NCI-H1694 treated with DMSO at 0.1 percent for 48 hours (cell line): ENCODE measurements at regions not wholly inside any gene's neighbourhood (a gene's known extent, or its start where the extent isn't known, plus 50 kb on each side); places are given as distances from the start of the nearest gene placed in this dataset.
"Not testable (repeated sequence)": the region's sequence is repeated elsewhere in the genome, so short reads cannot be mapped to it uniquely, and the experiment has no call there.

Experiments
- DNase-seq: peaks from one replicate; lab custom pipeline; 2025; lab: John Stamatoyannopoulos, UW

DNA sequence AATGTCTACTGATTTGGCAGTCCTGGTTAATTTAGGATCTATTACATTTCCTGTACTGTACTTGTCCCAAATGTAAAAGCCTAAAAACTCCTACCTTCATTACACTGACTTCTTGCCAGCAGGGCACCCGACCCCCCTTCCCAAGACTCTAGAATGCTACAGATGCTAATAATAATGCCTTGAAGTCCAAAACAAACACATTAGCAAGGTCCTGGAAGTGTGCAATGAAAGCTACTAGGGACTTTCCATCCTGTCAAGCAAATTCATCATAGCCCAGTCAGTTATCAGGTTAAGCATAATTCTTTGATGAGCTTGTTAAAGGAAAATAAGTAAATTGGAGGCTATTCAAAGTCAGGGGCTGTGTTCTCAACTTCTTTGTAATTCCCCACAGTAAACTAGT lies 115.3 kb upstream of the RBBP8 start:
- no peak for DNase-seq

- DNase-seq: no peak
Measured at GRCh38 chr18:22822024-22822423, 111.1 kb upstream of the RBBP8 start.

- no peak for DNase-seq
Measured at GRCh38 chr18:22822841-22823508, 110.2 kb upstream of the RBBP8 start.

DNA sequence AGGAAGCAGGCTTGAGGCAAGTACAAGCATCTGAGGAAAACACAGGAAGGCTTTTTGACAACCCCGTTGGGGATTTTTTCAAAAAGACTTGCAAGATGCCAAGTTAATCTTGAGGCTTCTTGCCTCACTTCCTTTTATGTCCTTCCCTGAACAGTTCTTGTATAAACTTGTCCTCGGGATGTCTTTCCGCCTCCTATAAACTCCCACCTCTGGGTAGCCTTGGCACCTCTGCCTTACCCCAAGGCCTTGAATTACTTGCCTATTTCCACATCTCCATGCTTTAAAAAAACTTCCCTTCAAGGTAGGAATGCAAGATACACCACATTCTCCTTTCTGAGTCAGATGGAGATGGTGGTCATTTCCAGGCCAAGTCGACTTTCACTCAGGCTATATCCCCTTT lies 106.4 kb upstream of the RBBP8 start:
- DNase-seq: no peak

DNA sequence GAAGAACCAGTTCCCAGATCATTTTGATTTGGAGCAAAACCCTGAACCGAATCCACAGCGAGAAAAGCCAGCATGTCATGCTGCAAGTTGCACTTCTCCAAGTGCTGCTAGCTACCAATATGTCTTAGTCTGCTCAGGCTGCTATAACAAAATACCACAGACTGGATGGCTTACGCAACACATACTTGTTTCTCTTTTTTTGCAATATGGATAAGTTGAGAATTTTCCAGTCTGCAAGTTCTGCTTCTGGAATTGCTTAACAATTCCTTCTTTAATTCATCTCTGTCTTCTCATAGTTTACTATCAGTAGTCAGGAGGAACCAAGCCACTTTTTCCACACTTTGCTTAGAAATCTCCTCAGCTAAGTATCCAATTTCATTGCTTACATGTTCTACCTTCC lies 105.9 kb upstream of the RBBP8 start:
- no peak for DNase-seq

DNA sequence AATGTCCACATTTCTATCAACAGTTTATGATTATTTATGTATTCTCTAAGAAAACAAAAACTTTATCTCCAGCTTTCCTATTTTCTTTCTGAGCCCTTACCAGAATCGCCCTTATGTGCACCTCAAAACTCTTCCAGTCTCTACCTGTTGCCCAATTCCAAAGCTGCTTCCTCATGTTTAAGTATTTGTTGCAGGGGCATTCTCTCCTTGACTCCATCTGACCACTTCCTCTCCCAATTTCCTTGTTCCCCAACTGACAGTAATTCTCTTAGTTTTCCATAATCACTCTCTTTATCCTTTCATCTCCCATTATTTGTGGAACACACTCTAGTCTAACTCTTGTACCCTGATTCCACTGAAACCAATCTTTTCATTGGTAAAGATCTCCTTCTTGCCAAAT lies 105.4 kb upstream of the RBBP8 start:
- no peak for DNase-seq

DNA sequence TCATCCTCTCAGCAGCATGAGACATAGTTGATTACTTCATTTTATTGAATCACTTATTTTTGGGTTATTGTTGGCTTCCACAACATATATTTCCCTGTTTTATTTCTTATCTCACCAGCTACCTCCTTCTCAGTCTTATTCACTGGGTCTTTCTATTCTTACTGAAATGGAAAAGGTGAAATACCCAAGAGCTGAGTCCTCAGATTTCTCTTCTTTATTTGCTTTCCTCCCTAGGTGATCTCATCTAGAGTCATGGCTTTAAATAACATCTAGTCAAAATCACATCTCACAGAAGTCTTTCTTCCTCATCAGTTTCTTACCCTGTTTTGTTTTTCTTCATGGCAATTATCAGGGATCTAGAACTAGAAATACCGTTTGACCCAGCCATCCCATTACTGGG lies 105.0 kb upstream of the RBBP8 start:
- no peak for DNase-seq

GRCh38 chr18:22828583-22828982 lies 104.5 kb upstream of the RBBP8 start:
- not testable (repeated sequence) for DNase-seq

- no peak for DNase-seq
Measured at GRCh38 chr18:22829781-22830180, 103.3 kb upstream of the RBBP8 start.

DNA sequence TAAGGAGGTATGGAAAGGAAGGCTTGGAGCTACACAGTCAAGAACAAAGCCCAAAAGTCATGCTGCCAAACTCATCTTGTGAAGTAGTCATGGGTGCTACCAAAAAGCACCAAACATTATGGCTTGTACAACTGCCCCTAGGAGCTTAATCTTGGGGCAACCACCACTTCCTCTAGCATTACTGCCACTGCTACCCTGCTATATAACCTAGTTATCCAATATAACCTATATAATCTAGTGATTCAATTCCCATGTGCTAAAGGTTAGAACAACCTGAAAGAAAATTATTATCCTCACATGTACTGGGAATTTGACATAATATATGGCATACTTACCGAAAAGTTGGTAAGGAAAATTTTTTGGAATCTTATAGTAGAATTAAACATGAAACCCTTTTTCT lies 102.6 kb upstream of the RBBP8 start:
- no peak for DNase-seq

- peak; percentile 7 for DNase-seq
Measured at GRCh38 chr18:22831441-22831904, 101.7 kb upstream of the RBBP8 start.

DNA sequence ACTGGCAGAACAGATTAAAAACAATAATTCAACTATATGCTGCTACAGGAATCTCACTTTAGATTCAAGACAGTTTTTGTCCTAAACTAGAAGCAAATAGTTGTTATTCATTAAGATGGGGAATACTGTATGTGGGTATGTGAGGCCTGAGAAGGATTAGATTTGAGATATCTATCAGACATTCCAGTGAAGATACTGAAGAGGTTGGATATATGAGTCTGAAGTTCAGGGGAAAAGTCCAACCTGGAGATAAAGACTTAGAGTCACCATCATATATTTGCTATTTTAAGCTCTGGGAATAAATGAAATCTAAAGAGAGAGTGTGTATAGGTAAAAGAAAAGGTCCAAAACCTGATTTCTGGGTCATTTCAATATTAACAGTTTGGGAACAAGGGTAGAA lies 96.2 kb upstream of the RBBP8 start:
- no peak for DNase-seq

- DNase-seq: no peak
Measured at GRCh38 chr18:22838221-22838620, 94.9 kb upstream of the RBBP8 start.

DNA sequence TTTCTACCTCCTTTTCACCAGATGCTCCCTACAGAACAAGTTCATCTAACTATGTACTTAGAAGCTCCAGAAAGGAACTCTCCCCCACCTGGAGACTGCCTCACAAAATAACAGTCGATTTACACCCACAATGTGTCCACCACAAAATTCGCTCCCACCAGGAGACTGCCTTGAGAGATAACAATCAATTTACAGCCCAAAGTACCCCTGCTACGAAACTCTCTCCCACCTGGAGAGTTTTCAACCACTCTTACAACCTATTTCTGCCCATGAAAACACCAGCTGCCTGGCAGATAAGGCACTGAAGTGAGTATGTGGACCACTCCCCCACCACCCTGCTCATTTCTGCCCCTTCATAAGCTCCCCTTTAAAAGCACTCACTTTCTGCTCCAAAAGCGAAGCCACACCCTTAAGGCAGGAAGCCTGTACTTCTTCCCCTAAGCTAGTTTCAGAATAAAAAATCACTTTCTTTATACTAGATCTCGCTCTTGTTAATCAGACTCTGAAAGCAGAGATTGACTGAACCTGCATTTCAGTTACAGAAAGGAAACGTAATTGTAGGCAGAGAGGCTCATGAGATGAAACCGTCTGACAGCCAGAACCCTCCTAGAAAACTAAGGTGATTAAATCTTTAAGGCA lies 94.4 kb upstream of the RBBP8 start:
- no peak for DNase-seq

DNA sequence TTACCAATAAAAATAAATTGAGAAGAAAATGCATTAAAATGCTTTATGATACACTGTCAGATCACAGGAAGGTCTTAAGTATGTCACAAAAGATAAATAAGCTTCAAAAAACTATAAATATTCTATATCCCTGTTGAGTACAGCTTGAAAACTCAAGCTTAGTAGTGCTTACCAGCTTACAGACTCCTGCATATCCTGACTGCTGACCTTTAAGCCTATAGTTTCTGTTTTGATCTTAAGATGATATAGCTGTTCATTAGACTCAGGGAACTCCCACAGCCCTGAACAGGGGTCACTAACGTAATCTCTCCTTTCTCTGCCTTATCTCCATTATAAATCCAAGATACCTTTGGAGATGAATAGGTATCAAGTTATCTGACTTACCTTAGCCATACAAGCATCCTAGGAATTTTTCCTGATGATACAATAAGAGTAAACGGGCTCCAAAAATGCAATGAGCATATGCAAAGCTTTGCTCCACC lies 93.7 kb upstream of the RBBP8 start:
- DNase-seq: no peak

DNA sequence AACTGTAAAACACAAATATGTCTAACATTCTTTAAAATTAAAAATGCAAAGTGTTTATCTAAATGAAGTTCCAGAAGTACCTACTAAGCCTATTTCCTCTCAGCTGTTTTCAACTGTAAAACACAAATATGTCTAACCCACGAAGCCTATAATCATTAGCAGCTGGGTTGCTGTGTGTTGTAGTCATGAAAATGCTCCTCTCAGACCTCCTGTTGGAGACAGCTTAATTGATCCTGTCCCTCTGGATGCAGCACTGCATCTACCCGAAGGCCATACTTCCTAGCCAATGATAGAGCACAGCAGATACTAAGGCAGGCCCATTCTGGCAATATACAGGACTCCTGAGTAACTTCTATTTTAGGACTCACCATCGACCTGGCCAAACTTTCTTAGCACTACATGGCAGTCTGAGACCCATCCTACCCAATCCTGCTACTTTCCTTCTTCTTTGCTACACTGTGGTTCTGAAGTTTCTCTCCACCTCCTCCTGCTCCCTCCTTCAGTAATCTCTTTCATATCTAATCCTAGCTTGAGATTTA lies 92.5 kb upstream of the RBBP8 start:
- DNase-seq: no peak

- no peak for DNase-seq
Measured at GRCh38 chr18:22841840-22842239, 91.3 kb upstream of the RBBP8 start.

DNA sequence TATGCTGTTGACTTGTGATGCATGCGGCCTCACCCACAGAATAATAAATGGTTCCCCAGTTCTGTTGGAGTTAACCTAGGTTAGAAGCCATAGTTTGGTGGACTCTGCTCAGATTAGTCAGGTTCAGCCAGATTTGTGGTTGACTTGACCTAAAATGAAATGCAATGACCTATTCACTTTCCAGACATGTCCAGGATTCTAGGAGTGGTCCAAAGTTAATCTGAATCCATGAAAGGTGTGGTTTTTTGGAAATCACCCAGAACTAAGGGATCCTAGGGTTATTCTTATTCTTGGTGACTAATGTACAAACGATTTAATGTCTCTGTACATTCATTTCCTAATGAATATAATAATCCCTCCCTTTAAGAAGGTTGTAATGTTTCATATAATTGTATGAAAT lies 88.9 kb upstream of the RBBP8 start:
- DNase-seq: no peak

- no peak for DNase-seq
Measured at GRCh38 chr18:22844628-22845027, 88.5 kb upstream of the RBBP8 start.

- DNase-seq: peak; percentile 54
Measured at GRCh38 chr18:22846088-22846683, 86.9 kb upstream of the RBBP8 start.

GRCh38 chr18:22846697-22847096 lies 86.4 kb upstream of the RBBP8 start:
- DNase-seq: no peak

- DNase-seq: no peak
Measured at GRCh38 chr18:22847392-22847791, 85.7 kb upstream of the RBBP8 start.

DNA sequence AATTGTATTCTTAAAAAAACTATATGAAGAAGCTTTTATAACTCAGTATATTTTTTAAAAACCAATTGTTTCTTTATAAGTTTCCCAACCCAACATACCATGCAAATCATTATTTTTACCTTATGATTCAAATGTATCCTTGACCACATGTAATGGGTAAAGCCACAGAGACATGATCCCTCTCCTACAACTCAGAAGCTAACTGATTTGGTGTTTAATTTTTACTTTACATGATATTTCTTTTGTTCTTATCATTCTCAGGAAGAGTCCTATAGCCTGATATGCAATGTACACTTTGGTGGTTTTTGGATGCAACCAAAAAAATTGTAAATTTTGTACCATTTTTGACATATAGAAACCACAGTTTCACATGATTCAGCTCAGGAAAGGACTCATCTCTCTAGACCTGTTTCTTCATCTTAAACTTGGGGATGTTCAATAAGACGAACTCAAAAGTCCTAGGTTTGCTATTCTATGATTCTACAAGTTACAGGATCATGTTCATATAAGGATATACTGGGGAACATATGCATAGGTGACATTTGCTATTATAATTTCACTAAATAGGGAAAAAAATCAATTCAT lies 85.2 kb upstream of the RBBP8 start:
- no peak for DNase-seq
